Osteoblast (primary cell): ENCODE measurements at regions not wholly inside any gene's neighbourhood (a gene's known extent, or its start where the extent isn't known, plus 50 kb on each side); places are given as distances from the start of the nearest gene placed in this dataset.

Source experiments
- DNase-seq: peaks from one replicate; pipeline ENCODE4 v3.0.0; 2011; ENCODE audit warnings: low spot score, mixed read lengths; ENCODE audit not compliant: insufficient read length; ENCODE audit errors: missing footprints
- H2AFZ ChIP-seq: 2 replicates; pipeline ENCODE4 v1.6.0; 2011; ENCODE audit warnings: mild to moderate bottlenecking, low read length
- H3K27ac ChIP-seq: 2 replicates; pipeline ENCODE4 v1.5.1; 2011; ENCODE audit warnings: mild to moderate bottlenecking, low read depth, low read length, moderate library complexity
- H3K27me3 ChIP-seq: 2 replicates; pipeline ENCODE4 v1.6.0; 2012; ENCODE audit warnings: mild to moderate bottlenecking, control low read depth, inconsistent platforms, low read length, moderate library complexity; ENCODE audit not compliant: insufficient read depth
- H3K36me3 ChIP-seq: 2 replicates; pipeline ENCODE4 v1.5.1; 2011; ENCODE audit warnings: mild to moderate bottlenecking, low read length, control low read depth, moderate library complexity; ENCODE audit not compliant: insufficient read depth
- H3K4me1 ChIP-seq: 2 replicates; pipeline ENCODE4 v1.5.1; 2011; ENCODE audit warnings: mild to moderate bottlenecking, low read length, control low read depth, moderate library complexity; ENCODE audit not compliant: insufficient read depth
- H3K4me2 ChIP-seq: 2 replicates; pipeline ENCODE4 v1.6.0; 2011; ENCODE audit warnings: mild to moderate bottlenecking, low read length; ENCODE audit not compliant: insufficient read depth
- H3K4me3 ChIP-seq: fragments of 200-600 bp; sonication (generic); 3 replicates; pipeline ENCODE4 v1.5.1; 2012; ENCODE audit warnings: mild to moderate bottlenecking, low read length, inconsistent platforms; ENCODE audit not compliant: insufficient read depth
- H3K79me2 ChIP-seq: 2 replicates; pipeline ENCODE4 v1.6.0; 2012; ENCODE audit warnings: mild to moderate bottlenecking, low read length, control low read depth, inconsistent platforms; ENCODE audit not compliant: insufficient read depth
- H3K9me3 ChIP-seq: 2 replicates; pipeline ENCODE4 v1.5.1; 2011; ENCODE audit warnings: low read depth, low read length, control low read depth
- H4K20me1 ChIP-seq: 2 replicates; pipeline ENCODE4 v1.6.0; 2012; ENCODE audit warnings: mild to moderate bottlenecking, low read length, control low read depth; ENCODE audit not compliant: insufficient read depth
- TF ChIP-seq, protein P1 (sequence below): IDR thresholded peaks from 2 replicates; pipeline ENCODE4 v1.5.1; 2011; ENCODE audit warnings: mild to moderate bottlenecking, low read depth, low read length, moderate library complexity; ENCODE audit errors: extremely low read depth

DNA sequence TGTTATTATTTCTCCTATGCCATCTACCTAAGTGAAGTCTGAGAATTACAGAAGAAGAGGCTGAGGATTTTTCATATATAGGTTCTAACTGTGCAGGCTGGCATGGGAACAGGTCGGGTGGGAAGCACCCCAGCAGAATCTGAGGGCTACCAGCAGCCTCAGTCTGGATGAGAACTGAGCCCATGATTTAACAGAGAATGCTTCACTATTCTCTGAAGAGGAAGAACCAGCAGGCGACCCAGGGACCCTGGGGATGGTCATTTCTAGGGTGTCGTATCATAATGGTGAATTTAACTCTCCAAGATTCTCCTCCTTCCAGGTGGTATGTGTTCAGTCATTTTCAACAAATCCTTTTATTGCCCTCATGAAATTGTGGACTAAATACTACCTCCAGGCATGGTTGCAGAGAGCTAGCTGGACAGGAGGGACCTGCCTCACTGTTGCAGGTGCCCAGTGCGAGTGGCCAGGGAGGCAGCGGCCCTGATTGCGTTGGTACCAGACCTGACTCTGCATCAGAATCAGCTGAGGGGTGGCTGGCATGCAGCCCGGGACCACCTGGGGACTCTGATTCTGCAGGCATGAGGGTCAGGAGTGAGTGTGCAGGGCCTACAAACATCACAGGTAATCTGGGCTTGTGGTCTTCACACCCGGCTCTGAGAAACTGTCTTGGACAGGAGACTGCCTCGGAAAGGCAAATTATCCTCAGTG is 272.2 kb downstream of the TSN start:
- TF ChIP-seq, protein P1, sequence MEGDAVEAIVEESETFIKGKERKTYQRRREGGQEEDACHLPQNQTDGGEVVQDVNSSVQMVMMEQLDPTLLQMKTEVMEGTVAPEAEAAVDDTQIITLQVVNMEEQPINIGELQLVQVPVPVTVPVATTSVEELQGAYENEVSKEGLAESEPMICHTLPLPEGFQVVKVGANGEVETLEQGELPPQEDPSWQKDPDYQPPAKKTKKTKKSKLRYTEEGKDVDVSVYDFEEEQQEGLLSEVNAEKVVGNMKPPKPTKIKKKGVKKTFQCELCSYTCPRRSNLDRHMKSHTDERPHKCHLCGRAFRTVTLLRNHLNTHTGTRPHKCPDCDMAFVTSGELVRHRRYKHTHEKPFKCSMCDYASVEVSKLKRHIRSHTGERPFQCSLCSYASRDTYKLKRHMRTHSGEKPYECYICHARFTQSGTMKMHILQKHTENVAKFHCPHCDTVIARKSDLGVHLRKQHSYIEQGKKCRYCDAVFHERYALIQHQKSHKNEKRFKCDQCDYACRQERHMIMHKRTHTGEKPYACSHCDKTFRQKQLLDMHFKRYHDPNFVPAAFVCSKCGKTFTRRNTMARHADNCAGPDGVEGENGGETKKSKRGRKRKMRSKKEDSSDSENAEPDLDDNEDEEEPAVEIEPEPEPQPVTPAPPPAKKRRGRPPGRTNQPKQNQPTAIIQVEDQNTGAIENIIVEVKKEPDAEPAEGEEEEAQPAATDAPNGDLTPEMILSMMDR, result no peak
- H3K27me3 ChIP-seq, result no peaks in the 10 kb centered on the region

GRCh38 chr2:122028371-122029100 is 273.1 kb downstream of the TSN start:
- H3K79me2 ChIP-seq, result no peaks in the 10 kb centered on the region
- TF ChIP-seq, protein P1, result no peak
- no peak overlapping the region for H2AFZ ChIP-seq
- no peaks in the 10 kb centered on the region for H4K20me1 ChIP-seq
- peak; percentile 77 for DNase-seq
- H3K36me3 ChIP-seq, result no peaks in the 10 kb centered on the region
- H3K27ac ChIP-seq, result peak overlapping the region; percentile 74
- no peak overlapping the region for H3K4me3 ChIP-seq
- peaks cover 17% of the 10 kb centered on the region for H3K4me1 ChIP-seq
- no peak overlapping the region for H3K4me2 ChIP-seq
- no peaks in the 10 kb centered on the region for H3K9me3 ChIP-seq
- H3K27me3 ChIP-seq, result no peaks in the 10 kb centered on the region

More for the DNA sequence above, 272.2 kb downstream of the TSN start:
- Histone ChIP-seq H4K20me1 (no peaks in the 10 kb centered on the region), H3K4me2 (no peak overlapping the region), H3K36me3 (no peaks in the 10 kb centered on the region), H3K79me2 (no peaks in the 10 kb centered on the region), H3K4me1 (peaks cover 17% of the 10 kb centered on the region), H3K9me3 (no peaks in the 10 kb centered on the region), H2AFZ (no peak overlapping the region), H3K27ac (peak overlapping the region; percentile 74), H3K4me3 (no peak overlapping the region)
- no peak for DNase-seq

GRCh38 chr2:122029456-122029855 is 274.0 kb downstream of the TSN start:
- no peak for DNase-seq
- no peaks in the 10 kb centered on the region for H3K27me3 ChIP-seq
- no peak overlapping the region for H3K4me2 ChIP-seq
- H3K4me1 ChIP-seq, result peaks cover 17% of the 10 kb centered on the region
- no peaks in the 10 kb centered on the region for H3K36me3 ChIP-seq
- H3K4me3 ChIP-seq, result no peak overlapping the region
- H3K79me2 ChIP-seq, result no peaks in the 10 kb centered on the region
- TF ChIP-seq, protein P1, result no peak
- no peaks in the 10 kb centered on the region for H3K9me3 ChIP-seq
- H2AFZ ChIP-seq, result no peak overlapping the region
- no peaks in the 10 kb centered on the region for H4K20me1 ChIP-seq
- H3K27ac ChIP-seq, result no peak overlapping the region

- Histone ChIP-seq H3K27ac (no peak overlapping the region), H3K9me3 (no peaks in the 10 kb centered on the region), H4K20me1 (no peaks in the 10 kb centered on the region), H3K27me3 (no peaks in the 10 kb centered on the region), H3K79me2 (no peaks in the 10 kb centered on the region), H2AFZ (no peak overlapping the region), H3K4me2 (no peak overlapping the region), H3K36me3 (no peaks in the 10 kb centered on the region), H3K4me1 (peaks cover 17% of the 10 kb centered on the region), H3K4me3 (no peak overlapping the region)
- DNase-seq, result no peak
- TF ChIP-seq, protein P1, result no peak
Observed at GRCh38 chr2:122029945-122030344, 274.5 kb downstream of the TSN start.
